H9 (cell line): ENCODE measurements at regions not wholly inside any gene's neighbourhood (a gene's known extent, or its start where the extent isn't known, plus 50 kb on each side); places are given as distances from the start of the nearest gene placed in this dataset.

Source experiments
- DNase-seq: peaks from one replicate; pipeline ENCODE4 v3.0.0-alpha.2; 2017
- H2AFZ ChIP-seq: one replicate; pipeline ENCODE4 v1.6.1; 2013; ENCODE audit warnings: mild to moderate bottlenecking, low read length, control low read depth, moderate library complexity
- H2AK5ac ChIP-seq: 2 replicates; pipeline ENCODE4 v1.6.1; 2013; ENCODE audit warnings: low read length, control low read depth, mixed read lengths; ENCODE audit not compliant: insufficient read length
- H2BK120ac ChIP-seq: one replicate; pipeline ENCODE4 v1.6.1; 2013; ENCODE audit warnings: low read depth, mild to moderate bottlenecking, low read length, control low read depth, inconsistent platforms; ENCODE audit not compliant: poor library complexity, severe bottlenecking
- H2BK12ac ChIP-seq: 2 replicates; pipeline ENCODE4 v1.6.1; 2013; ENCODE audit warnings: low read length, control low read depth, mixed read lengths, low read depth; ENCODE audit not compliant: insufficient read length
- H2BK15ac ChIP-seq: 2 replicates; pipeline ENCODE4 v1.6.1; 2013; ENCODE audit warnings: low read depth, low read length, control low read depth
- H2BK20ac ChIP-seq: one replicate; pipeline ENCODE4 v1.6.1; 2013; ENCODE audit warnings: low read depth, mild to moderate bottlenecking, low read length, control low read depth, inconsistent platforms; ENCODE audit not compliant: poor library complexity, severe bottlenecking
- H2BK5ac ChIP-seq: 2 replicates; pipeline ENCODE4 v1.6.1; 2013; ENCODE audit warnings: low read length, control low read depth, mixed read lengths; ENCODE audit not compliant: insufficient read length
- H3K14ac ChIP-seq: 2 replicates; pipeline ENCODE4 v1.6.1; 2013; ENCODE audit warnings: low read length, control low read depth; ENCODE audit not compliant: insufficient read depth
- H3K18ac ChIP-seq: 2 replicates; pipeline ENCODE4 v1.6.1; 2013; ENCODE audit warnings: low read depth, mild to moderate bottlenecking, mixed read lengths, low read length, control low read depth; ENCODE audit not compliant: insufficient read length
- H3K23ac ChIP-seq: 2 replicates; pipeline ENCODE4 v1.6.1; 2013; ENCODE audit warnings: low read length, control low read depth, mixed read lengths, low read depth; ENCODE audit not compliant: insufficient read length
- H3K23me2 ChIP-seq: 2 replicates; pipeline ENCODE4 v1.6.1; 2013; ENCODE audit warnings: low read depth, mild to moderate bottlenecking, mixed read lengths, low read length, control low read depth; ENCODE audit not compliant: insufficient read length, poor library complexity, severe bottlenecking
- H3K27ac ChIP-seq: 2 replicates; pipeline ENCODE4 v1.5.1; 2013; ENCODE audit warnings: low read length, control low read depth, mixed read lengths, low read depth; ENCODE audit not compliant: insufficient read length
- H3K27me3 ChIP-seq: 2 replicates; pipeline ENCODE4 v1.6.1; 2013; ENCODE audit warnings: low read length, control low read depth, inconsistent platforms; ENCODE audit not compliant: insufficient read depth
- H3K4ac ChIP-seq: 2 replicates; pipeline ENCODE4 v1.6.1; 2013; ENCODE audit warnings: low read depth, mild to moderate bottlenecking, control low read depth, inconsistent platforms, low read length, moderate library complexity
- H3K4me1 ChIP-seq: 2 replicates; pipeline ENCODE4 v1.6.1; 2013; ENCODE audit warnings: low read length, control low read depth, inconsistent platforms; ENCODE audit not compliant: insufficient read depth
- H3K4me2 ChIP-seq: 2 replicates; pipeline ENCODE4 v1.6.1; 2013; ENCODE audit warnings: low read length, control low read depth, mixed read lengths; ENCODE audit not compliant: insufficient read length, insufficient read depth
- H3K56ac ChIP-seq: 2 replicates; pipeline ENCODE4 v1.6.1; 2013; ENCODE audit warnings: low read depth, mild to moderate bottlenecking, mixed read lengths, low read length, control low read depth; ENCODE audit not compliant: insufficient read length
- H3K79me1 ChIP-seq: 2 replicates; pipeline ENCODE4 v1.6.1; 2013; ENCODE audit warnings: low read depth, mild to moderate bottlenecking, moderate library complexity, low read length, control low read depth, inconsistent platforms; ENCODE audit not compliant: insufficient read depth, poor library complexity, severe bottlenecking
- H3K79me2 ChIP-seq: 2 replicates; pipeline ENCODE4 v1.6.1; 2013; ENCODE audit warnings: low read length, control low read depth, inconsistent platforms; ENCODE audit not compliant: insufficient read depth
- H3K9ac ChIP-seq: 2 replicates; pipeline ENCODE4 v1.6.1; 2013; ENCODE audit warnings: low read length, control low read depth, mixed read lengths; ENCODE audit not compliant: insufficient read length; ENCODE audit errors: extremely low read depth
- H3K9me3 ChIP-seq: one replicate; pipeline ENCODE4 v1.6.1; 2013; ENCODE audit warnings: low read depth, low read length, inconsistent platforms; ENCODE audit not compliant: control insufficient read depth
- H3T11ph ChIP-seq: one replicate; pipeline ENCODE4 v1.6.1; 2013; ENCODE audit warnings: mild to moderate bottlenecking, low read length, control low read depth, inconsistent platforms
- H4K20me1 ChIP-seq: one replicate; pipeline ENCODE4 v1.6.1; 2013; ENCODE audit not compliant: control insufficient read depth, insufficient read length, insufficient read depth
- H4K5ac ChIP-seq: 2 replicates; pipeline ENCODE4 v1.6.1; 2013; ENCODE audit warnings: low read depth, mild to moderate bottlenecking, mixed read lengths, low read length, control low read depth; ENCODE audit not compliant: insufficient read length
- H4K8ac ChIP-seq: replicated peaks from 2 replicates; pipeline ENCODE4 v1.6.1; 2013; ENCODE audit warnings: low read length, control low read depth, mixed read lengths, low read depth; ENCODE audit not compliant: insufficient read length
- H4K91ac ChIP-seq: 2 replicates; pipeline ENCODE4 v1.6.1; 2013; ENCODE audit warnings: low read depth, mild to moderate bottlenecking, moderate library complexity, mixed read lengths, low read length, control low read depth; ENCODE audit not compliant: insufficient read length
- H3K27ac Mint-ChIP-seq, 3 experiments: 2 replicates in 2 of 3; 3 replicates in 1 of 3; pipeline ENCODE4 v1.8.0; 2020 to 2021; ENCODE audit warnings: mixed read lengths in 3 of 3, mild to moderate bottlenecking in 1 of 3, moderate library complexity in 1 of 3
- H3K27me3 Mint-ChIP-seq: 2 replicates; pipeline ENCODE4 v1.8.0; 2021; ENCODE audit warnings: low read depth, mild to moderate bottlenecking, moderate library complexity, mixed read lengths
- H3K36me3 Mint-ChIP-seq, 3 experiments: 2 replicates in 2 of 3; 3 replicates in 1 of 3; pipeline ENCODE4 v1.8.0; 2020 to 2021; ENCODE audit warnings: low read depth in 3 of 3, mixed read lengths in 3 of 3; ENCODE audit not compliant: insufficient read depth in 1 of 3
- H3K4me1 Mint-ChIP-seq, 2 experiments: 2 replicates each; pipeline ENCODE4 v1.8.0; 2020; ENCODE audit warnings: mixed read lengths in 2 of 2
- H3K4me3 Mint-ChIP-seq, 2 experiments: 2 replicates in 1 of 2; 3 replicates in 1 of 2; pipeline ENCODE4 v1.8.0; 2020 to 2021; ENCODE audit warnings: mild to moderate bottlenecking in 2 of 2, mixed read lengths in 2 of 2, moderate library complexity in 1 of 2
- H3K9me3 Mint-ChIP-seq, 2 experiments: 2 replicates in 1 of 2; 3 replicates in 1 of 2; pipeline ENCODE4 v1.8.0; 2020; ENCODE audit warnings: mild to moderate bottlenecking in 2 of 2, mixed read lengths in 2 of 2, moderate library complexity in 1 of 2
- CTCF ChIP-seq: fragments of 200-600 bp; sonication (generic); conservative IDR thresholded peaks from 3 replicates; pipeline ENCODE4 v1.8.0; 2021; ENCODE audit warnings: antibody characterized with exemption, mild to moderate bottlenecking
- WGBS: extraction: QIAGEN DNeasy Blood & Tissue Kit; methylation state at CpG from one replicate; pipeline ENCODE4 v1.1.7; 2013; ENCODE audit warnings: missing lambda C conversion rate, low lambda C conversion rate, mixed read lengths; ENCODE audit not compliant: insufficient read length; ENCODE audit errors: extremely low coverage; 5-methylcytosine and 5-hydroxymethylcytosine counted together

GRCh38 chr4:66963084-66963483, 582.2 kb downstream of the CENPC start:
- Histone ChIP-seq H3K18ac (no peak overlapping the region), H3K14ac (no peak overlapping the region), H3K23ac (no peak overlapping the region), H4K20me1 (no peaks in the 10 kb centered on the region), H2AK5ac (no peak overlapping the region), H2BK15ac (no peak overlapping the region), H3K27me3 (no peaks in the 10 kb centered on the region), H3K27ac (no peak overlapping the region), H4K91ac (no peak overlapping the region), H3K4me1 (no peaks in the 10 kb centered on the region), H2BK120ac (no peak overlapping the region), H4K5ac (no peak overlapping the region), H3T11ph (no peak overlapping the region), H3K79me2 (no peaks in the 10 kb centered on the region), H2AFZ (no peak overlapping the region), H4K8ac (no peak overlapping the region), H3K9ac (no peak overlapping the region), H3K56ac (no peak overlapping the region), H2BK20ac (no peak overlapping the region), H3K4ac (no peak overlapping the region), H2BK5ac (no peak overlapping the region), H2BK12ac (no peak overlapping the region), H3K4me2 (no peak overlapping the region), H3K23me2 (no peaks in the 10 kb centered on the region), H3K9me3 (no peaks in the 10 kb centered on the region), H3K79me1 (no peaks in the 10 kb centered on the region)
- Mint-ChIP-seq H3K4me1 (no peaks in the 10 kb centered on the region), H3K36me3 (no peaks in the 10 kb centered on the region), H3K4me3 (no peak overlapping the region), H3K9me3 (0 out of 5 replicates have a peak, but pooled peaks cover 0 to 2% of the 10 kb centered on the region in 2 experiments), H3K27ac (no peak overlapping the region), H3K27me3 (no peaks in the 10 kb centered on the region)
- no peak for TF ChIP-seq CTCF
- DNase-seq: no peak
- no CpG with 5 or more reads among the region's 3 CpGs for WGBS
